ENCODE measurements at regions not wholly inside any gene's neighbourhood (a gene's known extent, or its start where the extent isn't known, plus 50 kb on each side); places are given as distances from the start of the nearest gene placed in this dataset.

- no peak for TF ChIP-seq CTCF (IDR thresholded peaks at IDR 0.05; ENCODE audit: low read length)
- no peak for TF ChIP-seq EZH2phosphoT487 (IDR thresholded peaks at IDR 0.05; ENCODE audit: low read length)
- no peak for TF ChIP-seq EZH2 (optimal IDR thresholded peaks at IDR 0.05; ENCODE audit: low read depth, low read length)
Measured at GRCh38 chr13:76690611-76691010, 195.6 kb downstream of the KCTD12 start.

All from MM.1S (cell line).